HUDEP-2 (cell line): ENCODE measurements at regions not wholly inside any gene's neighbourhood (a gene's known extent, or its start where the extent isn't known, plus 50 kb on each side); places are given as distances from the start of the nearest gene placed in this dataset.

Experiments used
- DNase-seq, 76 experiments: peaks; one replicate each; lab custom pipeline; 2025; ENCODE audit not compliant: unreplicated experiment in 76 of 76; lab: John Stamatoyannopoulos, UW

DNA sequence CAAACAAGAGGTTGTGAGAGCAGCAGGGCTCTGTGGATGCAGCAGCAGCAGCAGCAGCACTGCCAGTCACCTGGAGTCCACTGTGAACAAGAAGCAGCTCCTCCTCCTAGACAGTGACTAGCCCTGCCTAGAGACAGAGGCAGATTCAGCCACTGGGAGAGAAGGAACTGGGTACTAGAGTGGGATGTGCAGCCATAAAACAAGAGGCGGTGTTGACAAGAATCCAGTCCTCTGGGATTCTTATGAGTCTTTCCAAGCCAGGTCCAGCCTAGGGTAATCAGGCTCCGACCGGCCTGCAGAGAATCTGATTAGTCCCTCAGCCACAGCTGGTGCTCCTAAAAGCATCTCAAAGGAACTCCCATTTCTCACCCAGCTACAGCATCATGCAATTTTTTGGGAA lies 83.9 kb upstream of the USP47 start:
- no peak for DNase-seq

DNA sequence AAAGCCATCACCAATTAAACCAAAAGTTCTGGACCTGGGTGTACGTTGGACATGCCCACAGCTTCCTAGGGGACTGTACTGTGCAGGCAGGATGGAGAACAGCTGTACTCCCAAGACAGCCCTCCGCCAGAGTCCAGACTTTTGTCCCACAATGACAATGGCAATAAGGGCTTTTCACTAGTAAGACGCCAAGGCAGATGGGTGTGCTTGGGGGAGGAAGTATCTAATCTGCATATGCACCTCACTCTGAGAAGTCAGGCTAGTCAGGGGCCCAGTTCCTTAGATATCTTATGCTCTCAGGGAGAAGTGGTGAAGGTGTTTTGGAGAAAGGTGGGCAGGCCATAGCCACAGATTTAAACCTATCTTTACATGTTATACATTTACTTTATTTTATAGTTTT lies 85.1 kb upstream of the USP47 start:
- no peak for DNase-seq

DNA sequence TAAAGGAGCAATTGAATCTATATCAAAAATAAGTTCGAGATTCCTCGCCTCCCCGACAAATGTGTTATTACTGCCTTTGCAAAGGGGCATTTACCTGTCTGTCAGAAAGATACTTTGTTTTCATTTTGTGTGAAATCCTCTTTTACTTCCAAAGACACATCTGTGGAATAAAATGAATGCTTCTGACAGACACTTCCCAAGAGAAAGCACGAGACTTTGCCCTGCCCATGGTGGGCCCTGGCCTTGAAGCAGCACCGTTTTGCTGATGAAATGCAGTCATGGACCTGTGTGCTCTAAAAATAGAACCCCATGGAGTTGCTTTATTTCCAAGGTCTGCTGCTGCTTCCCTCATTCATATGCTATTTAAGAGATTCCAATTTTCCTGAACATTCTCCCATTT lies 85.9 kb upstream of the USP47 start:
- no peak for DNase-seq

DNA sequence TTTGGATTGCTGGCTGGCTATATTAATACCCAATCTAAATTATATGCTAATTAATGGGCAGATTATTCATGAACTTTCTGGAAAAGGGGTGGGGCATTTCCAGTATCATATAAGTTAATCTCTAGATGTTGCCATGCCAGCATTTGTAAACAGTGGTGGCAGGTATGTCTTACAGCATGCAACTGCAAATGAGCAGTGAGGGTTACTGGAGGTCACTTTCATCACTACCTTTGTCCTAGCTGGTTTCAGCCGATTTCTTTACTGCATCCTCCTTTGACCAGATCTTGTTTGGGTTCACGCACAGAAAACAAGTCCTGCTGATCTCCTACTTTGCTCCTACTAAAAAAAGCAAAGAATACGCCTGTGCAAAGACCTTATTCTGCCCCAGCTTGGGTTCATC lies 89.1 kb upstream of the USP47 start:
- DNase-seq, result no peak

DNA sequence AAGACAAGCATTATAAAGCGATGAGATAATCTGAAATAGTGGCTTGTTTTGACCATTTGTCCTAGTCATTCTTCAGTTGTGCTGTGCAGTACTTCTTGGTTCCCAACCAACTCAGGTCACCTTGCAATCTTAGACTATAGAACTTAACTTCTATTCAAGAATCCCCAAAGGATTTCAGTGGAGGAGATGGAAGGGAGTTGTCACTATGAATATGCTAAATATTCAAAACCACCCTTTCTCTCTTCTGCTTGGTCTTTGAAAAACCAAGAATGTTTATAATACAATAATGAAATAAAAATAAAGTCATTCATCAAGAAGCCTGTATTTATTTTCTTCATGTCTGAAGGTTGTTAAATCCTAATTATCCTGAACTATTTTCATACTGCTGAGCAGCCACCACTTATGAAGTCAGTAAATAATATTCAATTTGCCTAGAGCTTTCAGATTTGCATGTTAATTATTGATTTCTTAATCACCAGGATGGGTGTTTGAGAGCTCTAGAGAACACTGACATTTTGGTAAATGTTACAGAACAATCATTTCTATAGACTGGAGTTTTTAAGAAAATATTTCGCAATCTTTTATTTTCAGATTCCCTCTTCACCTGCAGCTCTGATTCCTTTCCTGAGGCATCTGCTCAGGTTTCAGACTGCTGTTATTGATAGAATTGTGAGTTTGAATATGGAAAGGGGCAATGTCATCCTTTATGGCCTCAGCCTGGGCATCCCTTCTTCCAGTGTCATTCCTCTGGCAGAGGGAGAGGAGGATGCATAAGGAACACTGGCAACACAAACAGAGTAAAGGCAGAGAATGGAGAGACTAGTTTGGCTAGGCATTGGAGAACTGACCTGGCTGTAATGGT lies 91.5 kb upstream of the USP47 start:
- DNase-seq, result no peak

DNA sequence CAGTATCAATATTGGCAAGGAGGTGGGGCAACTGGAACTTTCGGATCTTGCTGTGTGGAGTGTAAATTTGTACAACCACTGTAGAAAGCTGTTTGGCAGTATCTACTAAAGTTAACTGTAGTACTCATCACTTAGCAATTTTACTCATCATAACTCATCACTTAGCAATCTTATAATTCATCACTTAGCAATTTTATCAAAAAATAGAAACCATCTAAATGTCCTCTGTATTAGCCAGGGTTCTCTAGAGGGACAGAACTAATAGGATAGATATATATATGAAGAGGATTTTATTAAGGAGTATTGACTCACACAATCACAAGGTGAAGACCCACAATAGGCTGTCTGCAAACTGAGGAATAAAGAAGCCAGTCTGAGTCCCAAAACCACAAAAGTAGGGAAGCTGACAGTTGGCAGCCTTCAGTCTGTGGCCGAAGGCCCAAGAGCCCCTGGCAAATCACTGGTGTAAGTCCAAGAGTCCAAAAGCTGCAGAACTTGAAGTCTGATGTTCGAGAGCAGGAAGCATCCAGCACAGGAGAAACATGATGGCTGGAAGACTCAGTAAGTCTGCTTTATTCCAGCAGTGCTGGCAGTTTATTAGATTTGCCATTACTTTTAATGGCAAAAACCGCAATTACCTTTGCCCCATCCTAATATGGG lies 92.9 kb upstream of the USP47 start:
- DNase-seq, result no peak

DNA sequence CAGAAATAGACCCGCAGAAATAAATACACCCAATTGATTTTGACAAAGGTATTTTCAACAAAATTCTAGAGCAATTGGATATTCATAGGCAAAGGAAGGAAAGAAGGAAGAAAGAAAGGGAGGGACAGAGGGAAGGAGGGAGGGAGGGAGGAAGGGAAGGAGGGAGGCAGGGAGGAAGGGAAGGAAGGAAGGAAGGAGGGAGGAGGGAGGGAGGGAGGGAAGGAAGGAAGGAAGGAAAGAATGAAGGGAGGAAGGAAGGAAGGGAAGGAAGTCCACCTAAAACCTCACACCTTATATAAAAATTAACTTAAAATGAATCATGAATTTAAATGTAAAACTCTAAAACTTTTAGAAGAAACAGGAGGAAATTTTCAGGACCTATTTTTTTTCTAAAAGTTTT lies 94.2 kb upstream of the USP47 start:
- DNase-seq, result no peak

DNA sequence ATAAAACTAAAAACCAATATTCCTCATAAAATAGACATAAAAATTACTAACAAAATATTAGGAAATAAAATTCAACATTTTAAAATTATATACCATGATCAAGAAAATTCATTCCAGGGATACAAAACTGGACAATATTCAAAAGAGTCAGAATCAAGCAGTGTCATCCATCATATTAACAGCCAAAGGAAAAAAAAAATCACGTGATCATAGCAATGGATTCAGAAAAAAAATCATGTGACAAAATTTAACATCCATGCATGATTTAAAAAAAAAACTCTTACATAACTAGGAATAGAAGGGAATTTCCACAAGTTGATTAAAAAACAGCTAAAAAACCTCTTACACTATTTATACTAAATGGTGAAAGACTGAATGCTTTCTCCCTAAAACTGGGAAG lies 95.3 kb upstream of the USP47 start:
- no peak for DNase-seq

DNA sequence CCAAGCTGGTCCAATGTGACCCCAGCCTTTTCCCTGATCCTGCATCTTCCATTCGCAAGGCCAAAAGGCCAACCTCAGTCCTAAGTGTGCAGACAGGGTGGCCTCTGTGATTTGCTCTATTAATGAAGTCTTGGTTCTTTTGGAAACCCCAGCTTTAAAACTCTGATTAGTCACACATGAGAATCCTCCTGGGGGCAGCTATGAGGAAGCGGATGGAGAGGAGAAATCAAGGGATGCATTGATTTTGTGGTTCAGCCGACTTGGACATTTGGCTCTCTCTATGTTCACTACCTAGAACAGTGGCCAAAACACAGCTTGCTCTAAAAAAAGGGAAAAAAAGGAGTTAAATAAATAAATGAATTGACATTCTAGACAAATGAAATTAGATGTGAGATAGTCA lies 98.6 kb upstream of the USP47 start:
- DNase-seq, result no peak

DNA sequence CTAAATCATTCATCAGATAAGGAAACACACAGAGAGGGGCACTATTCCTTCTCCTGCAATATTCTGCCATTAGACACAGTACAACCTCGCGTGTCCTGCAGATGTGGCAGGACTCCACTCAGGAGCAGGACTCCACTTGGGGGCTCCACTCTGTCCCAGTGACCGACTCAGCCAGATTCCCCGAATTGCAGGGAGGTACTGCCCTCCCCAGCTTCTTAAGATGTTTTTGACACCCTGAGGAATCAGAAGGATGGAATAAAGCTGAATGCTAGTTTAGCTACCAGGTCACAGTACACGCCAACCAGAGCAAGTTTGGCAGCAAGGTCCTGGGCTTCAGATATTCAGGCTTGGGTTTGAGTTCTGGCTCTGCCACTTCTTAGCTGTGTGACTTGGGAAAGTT lies 99.3 kb upstream of the USP47 start:
- no peak for DNase-seq

DNA sequence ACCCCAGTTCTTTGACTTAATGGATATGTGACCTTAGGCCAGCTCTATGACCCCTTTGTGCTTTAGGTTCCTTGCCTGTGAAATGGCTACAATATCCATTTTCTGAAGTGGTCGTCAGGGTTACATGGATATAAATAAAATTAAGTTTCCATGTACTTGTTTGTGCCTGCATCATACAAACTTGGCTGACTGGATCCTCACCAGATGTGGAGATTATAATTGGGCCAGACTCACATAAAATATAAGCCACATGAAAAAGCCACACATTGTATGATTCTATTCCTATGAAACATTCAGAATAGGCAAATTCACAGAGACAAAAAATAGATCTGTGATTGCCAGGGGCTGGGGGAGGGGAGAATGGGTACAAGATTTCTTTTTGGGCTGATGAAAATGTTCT lies 100.9 kb upstream of the USP47 start:
- DNase-seq, result no peak

DNA sequence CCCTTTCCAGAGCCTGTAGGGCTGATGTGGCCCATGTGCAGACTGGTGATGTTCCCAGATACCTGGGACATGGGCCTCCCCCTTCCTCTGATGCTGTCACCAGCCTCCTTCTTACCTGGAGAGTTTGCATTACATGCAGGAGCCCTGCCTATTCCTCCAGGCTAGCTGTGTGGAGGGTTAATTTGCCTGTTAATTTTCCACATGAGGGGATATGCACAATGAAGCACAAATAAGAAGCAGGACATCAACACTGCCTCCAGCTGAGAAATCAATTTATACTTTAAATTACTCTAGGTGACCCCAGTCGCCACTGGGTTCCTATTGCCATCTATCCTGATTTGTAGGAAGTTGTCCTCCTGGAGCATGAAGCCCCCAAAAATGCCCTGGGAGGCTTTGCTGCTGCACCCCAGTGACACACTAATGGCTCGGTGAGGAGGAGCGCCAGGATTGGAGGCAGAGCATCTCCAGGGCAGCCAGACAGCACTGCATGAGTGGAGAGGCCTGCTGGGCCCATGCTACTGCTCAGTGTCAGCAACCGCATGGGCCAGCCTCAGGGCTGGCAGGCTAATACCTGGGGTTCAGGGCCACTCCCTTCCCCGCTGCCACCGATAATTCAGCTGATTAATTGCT lies 101.6 kb upstream of the USP47 start:
- no peak for DNase-seq

DNA sequence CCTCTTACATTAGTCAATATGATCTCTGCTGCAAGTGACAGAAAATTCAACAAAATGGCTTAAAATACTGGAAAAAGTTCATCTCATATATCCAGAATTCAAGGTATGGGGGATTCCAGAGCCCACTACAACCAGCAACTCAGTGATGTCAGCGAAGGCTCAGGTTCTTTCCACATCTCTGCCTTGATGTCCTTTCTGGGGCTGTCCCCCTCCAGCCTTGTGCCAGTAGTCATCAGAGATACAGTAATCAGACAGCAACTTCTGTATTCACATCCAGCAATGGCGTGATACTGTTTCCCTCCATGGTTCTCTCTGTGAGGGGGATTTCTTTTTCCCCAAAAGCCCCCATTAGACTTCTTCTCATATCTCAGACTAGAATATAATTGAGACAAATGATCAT lies 103.4 kb upstream of the USP47 start:
- DNase-seq, result no peak

DNA sequence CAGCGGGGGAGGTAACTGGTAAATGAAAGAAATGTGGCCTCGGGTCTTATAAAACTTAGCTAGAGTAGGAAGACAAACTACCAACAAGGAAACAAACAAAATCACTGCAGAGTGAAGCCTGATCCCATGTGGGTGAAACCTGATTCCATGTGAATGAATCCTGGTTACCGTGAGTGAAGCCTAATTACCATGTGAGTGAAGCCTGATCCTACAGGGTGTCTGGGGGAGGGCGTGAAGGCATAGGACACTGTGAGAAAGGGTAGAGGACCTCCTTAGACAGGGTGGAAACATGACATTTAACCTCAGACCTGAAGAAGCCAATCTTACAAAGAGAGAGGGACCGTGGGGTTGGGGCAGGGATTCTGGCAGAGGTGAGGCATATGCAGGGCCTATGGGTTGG lies 106.2 kb upstream of the USP47 start:
- no peak for DNase-seq

DNA sequence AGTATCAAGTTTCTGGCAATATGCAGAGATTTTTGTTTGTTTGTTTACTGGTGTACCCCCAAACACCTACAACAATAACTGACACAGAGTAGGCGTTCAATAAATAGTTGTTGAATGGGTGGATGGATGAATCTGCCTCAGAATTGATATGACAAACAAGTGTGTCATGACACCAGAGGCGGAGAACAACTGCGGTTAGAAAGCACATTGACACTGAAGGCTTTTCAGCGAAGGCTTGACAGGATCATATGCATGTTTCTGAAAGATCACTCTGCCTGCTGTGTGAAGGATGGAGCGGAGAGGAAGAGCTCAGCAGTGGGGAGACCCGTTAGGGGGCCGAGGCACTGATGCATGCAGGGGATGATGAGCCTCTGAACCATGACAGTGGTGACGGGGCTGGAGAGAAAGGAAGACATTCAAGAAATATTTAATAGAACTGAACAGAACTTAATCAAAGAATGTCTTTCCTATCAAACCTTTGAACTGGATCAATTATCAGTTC lies 108.5 kb upstream of the USP47 start:
- DNase-seq, result no peak

DNA sequence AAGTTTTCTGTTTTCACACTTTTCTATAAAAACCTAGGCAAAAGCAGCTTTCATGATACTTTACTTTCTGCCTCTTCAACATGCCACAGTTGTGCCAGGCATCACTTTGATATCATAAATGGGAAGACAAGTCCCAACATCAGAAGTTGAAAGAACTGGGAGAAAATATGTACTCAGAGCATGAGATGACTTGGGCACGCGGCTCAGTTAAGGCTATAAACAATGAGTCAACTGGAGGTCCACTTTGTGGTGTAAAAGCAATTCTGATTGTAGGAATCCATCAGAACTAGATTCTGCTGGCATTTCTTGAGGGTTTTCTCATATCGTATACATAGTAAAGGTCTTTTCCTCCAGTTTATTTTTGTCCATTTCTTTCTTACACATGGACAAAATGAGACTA lies 109.7 kb upstream of the USP47 start:
- DNase-seq, result no peak

DNA sequence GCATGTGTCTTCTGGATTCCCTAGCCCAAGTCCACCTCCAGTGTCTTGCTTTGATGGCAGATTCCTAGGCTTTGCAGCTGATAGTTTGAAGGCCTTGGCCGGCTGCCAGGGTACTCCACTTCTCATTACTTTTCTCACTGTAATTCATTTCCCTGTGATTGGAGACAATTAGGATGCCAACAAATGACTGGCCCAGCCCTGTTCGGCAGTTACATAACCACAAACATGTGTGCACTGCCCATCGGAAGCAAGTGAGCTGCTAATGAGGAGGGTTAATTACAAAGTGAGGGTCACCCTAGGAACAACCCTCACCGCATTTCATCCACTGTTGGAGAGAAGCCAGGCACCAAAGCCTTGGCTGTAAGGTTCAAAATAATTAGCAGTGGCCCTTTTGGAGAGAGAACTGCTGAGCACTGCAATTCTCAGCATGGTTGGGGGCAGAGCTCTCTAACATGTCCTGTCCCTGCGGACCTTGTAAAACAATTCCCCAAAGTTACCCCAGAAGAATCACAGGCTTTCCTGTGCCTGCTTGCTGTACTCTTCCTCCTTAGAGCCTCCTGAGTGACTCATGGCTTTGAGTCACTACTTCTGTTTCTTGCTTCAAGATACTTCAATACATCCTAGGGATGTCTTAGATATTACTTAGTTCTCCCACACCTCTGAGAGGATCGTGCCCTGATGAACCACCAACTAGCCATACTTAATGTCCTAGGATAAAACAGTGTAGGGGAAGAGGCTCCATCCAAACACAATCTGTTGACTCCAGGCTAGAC lies 109.7 kb upstream of the GALNT18 start:
- DNase-seq, result no peak

DNA sequence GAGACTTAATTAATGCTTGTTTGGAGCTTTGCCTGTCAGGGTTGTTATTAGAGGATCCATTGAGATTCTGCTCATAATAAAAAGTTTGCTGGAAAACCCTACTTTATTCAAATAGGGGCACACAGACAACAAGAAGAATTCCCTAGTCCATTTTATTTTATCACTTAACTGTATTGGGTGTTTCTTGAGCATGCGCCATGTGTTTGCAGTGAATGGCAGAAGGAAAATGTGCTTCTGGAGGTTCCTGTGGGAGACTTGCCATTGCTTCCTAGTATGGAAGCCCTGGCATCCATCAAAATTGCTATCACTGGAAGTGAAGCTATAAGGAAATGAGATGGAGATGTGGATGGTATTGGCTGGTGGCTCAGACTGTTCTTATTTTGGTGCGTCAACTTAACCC lies 106.6 kb upstream of the GALNT18 start:
- DNase-seq, result no peak

DNA sequence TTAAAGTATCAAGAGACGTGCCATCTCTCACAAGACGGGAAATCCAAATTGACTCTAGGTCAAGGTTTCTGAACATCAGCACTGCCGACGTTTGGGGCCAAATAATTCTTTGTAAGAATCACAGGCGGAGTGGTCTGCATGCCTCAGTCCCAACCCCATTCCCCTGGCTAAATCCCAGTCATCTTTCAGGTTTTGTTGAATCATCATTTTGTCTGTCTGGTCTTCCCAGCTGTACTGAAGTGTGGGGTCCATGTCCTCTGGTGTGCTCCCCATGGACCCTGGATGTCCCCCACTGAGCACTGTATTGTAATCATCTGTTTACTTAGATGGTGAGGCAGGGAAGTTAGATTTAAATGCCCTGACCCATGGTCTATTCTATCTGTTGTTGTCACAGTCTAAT lies 103.6 kb upstream of the GALNT18 start:
- DNase-seq, result no peak

DNA sequence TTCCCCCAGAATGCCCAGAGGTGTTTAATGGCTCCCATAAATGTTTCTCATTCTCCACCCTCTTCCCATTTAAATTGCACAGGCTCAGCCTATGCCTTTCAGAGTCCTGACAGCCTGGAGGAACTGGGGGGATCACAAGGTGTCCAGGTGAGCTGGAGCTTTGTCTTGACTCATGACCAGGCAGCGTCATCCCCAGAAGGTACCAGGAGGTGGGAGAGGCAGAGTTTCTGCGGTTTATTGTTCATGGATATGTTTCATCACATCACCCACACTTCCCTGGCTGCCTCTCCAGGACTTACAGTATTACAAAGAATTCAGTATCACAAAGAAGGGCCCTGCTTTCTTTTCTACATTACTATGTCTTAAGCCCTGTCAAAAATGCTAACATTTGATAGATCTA lies 103.2 kb upstream of the GALNT18 start:
- DNase-seq, result no peak

DNA sequence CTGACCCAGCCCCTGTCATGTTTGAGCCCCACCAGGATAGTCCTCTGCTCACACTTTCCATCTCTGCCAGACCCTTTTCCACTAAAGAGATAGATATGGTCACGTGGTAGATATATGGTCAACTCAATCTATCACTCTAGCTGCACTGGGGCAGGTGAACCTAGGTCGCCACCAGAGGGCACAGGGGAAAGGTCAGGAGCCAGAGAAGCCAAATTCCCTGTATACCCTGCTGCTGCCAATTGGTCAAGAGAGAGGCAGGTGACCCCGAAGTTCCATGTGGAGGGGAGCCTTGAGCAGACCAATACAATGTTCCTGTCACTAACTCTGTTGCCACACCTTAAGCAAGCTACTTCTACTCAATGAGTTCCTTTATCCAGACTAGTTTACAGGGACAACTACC lies 101.1 kb upstream of the GALNT18 start:
- no peak for DNase-seq
